CD4-positive, alpha-beta T cell treated with Interleukin-17A for 1 hour (primary cell): ENCODE measurements at regions not wholly inside any gene's neighbourhood (a gene's known extent, or its start where the extent isn't known, plus 50 kb on each side); places are given as distances from the start of the nearest gene placed in this dataset.
"Not testable (repeated sequence)": the region's sequence is repeated elsewhere in the genome, so short reads cannot be mapped to it uniquely, and the experiment has no call there.

Source experiments
- DNase-seq: peaks from one replicate; pipeline ENCODE4 v3.0.0-alpha.2; 2020

GRCh38 chr6:9796827-9797226 is 618.0 kb downstream of the TFAP2A start:
- DNase-seq, result no peak

GRCh38 chr6:9795880-9796279 is 619.0 kb downstream of the TFAP2A start:
- no peak for DNase-seq

- no peak for DNase-seq
Measured at GRCh38 chr6:9789201-9789600, 625.7 kb downstream of the TFAP2A start.

GRCh38 chr6:9784786-9785185 is 630.1 kb downstream of the TFAP2A start:
- DNase-seq, result no peak

- no peak for DNase-seq
Measured at GRCh38 chr6:9783567-9783966, 631.3 kb downstream of the TFAP2A start.

- DNase-seq, result no peak
Measured at GRCh38 chr6:9766240-9766915, 648.5 kb downstream of the TFAP2A start.

GRCh38 chr6:9761220-9761619 is 653.7 kb downstream of the TFAP2A start:
- DNase-seq, result no peak

- no peak for DNase-seq
Measured at GRCh38 chr6:9754515-9754914, 660.4 kb downstream of the TFAP2A start.

- DNase-seq, result no peak
Measured at GRCh38 chr6:9745966-9746365, 668.9 kb downstream of the TFAP2A start.

GRCh38 chr6:9745476-9745875 is 669.4 kb downstream of the TFAP2A start:
- DNase-seq, result no peak

- DNase-seq, result no peak
Measured at GRCh38 chr6:9744119-9744518, 670.8 kb downstream of the TFAP2A start.

- DNase-seq, result no peak
Measured at GRCh38 chr6:9732056-9732455, 682.8 kb downstream of the TFAP2A start.

GRCh38 chr6:9725776-9726175 is 689.1 kb downstream of the TFAP2A start:
- not testable (repeated sequence) for DNase-seq

- DNase-seq, result no peak
Measured at GRCh38 chr6:9717568-9717967, 697.3 kb downstream of the TFAP2A start.

GRCh38 chr6:9711365-9711764 is 703.5 kb downstream of the TFAP2A start:
- DNase-seq, result no peak

- DNase-seq, result no peak
Measured at GRCh38 chr6:9710574-9710973, 704.3 kb downstream of the TFAP2A start.

GRCh38 chr6:9708600-9708999 is 706.3 kb downstream of the TFAP2A start:
- no peak for DNase-seq

GRCh38 chr6:9704989-9705388 is 709.9 kb downstream of the TFAP2A start:
- DNase-seq, result no peak

- DNase-seq, result no peak
Measured at GRCh38 chr6:9702914-9703313, 712.0 kb downstream of the TFAP2A start.

GRCh38 chr6:9699888-9700287 is 715.0 kb downstream of the TFAP2A start:
- DNase-seq, result no peak

- no peak for DNase-seq
Measured at GRCh38 chr6:9697263-9697931, 717.5 kb downstream of the TFAP2A start.

GRCh38 chr6:9690388-9690787 is 724.5 kb downstream of the TFAP2A start:
- no peak for DNase-seq

GRCh38 chr6:9680727-9681126 is 734.1 kb downstream of the TFAP2A start:
- DNase-seq, result not testable (repeated sequence)

- no peak for DNase-seq
Measured at GRCh38 chr6:9675122-9675521, 739.8 kb downstream of the TFAP2A start.

- no peak for DNase-seq
Measured at GRCh38 chr6:9659848-9660247, 755.0 kb downstream of the TFAP2A start.
